ENCODE measurements at regions not wholly inside any gene's neighbourhood (a gene's known extent, or its start where the extent isn't known, plus 50 kb on each side); places are given as distances from the start of the nearest gene placed in this dataset.
"Not testable (repeated sequence)": the region's sequence is repeated elsewhere in the genome, so short reads cannot be mapped to it uniquely, and the experiment has no call there.

GRCh38 chr5:106521701-106522100 is 1149.0 kb downstream of the EFNA5 start:
- no peak for DNase-seq

- DNase-seq: no peak
Measured at GRCh38 chr5:106510321-106510720, 1160.4 kb downstream of the EFNA5 start.

- no peak for DNase-seq
Measured at GRCh38 chr5:106508894-106509293, 1161.8 kb downstream of the EFNA5 start.

DNA sequence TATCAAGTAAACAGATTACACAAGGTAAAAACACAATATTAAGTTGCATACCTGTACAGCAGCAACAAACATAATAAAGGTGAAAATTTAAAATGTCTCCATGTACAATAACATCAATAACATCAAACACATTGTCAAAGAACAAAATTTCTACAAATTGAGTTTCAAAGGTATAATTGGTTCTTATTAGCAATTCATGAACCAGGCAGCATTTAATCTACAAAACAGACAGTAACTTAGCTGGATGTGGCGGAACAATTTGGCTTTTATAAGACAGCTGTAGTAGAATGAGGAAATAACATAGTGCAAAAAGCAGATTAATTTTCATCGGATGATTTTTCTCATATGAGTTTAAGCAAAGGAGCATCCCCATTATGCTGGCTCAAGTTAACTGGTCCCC is 1176.8 kb downstream of the EFNA5 start:
- no peak for DNase-seq

- DNase-seq: no peak
Measured at GRCh38 chr5:106489004-106489403, 1181.7 kb downstream of the EFNA5 start.

DNA sequence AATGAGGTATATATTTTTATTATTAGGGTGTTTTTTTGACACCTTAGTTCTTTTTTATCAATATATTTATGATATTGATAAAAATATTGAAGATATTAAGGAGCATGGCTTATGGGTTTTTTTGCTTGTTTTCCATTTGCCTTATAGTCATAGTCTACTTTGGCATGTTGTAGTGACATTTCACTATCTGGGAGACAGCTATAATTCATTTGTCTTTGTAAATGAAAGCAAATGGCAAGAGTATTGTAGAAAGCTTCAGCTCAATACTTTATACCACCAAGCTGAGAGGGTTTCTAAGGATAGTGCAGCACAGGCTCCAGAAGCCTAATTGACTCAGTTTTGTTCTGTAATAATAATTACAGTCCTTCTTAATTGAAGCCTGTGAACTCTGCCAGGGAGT is 1182.3 kb downstream of the EFNA5 start:
- DNase-seq: no peak

GRCh38 chr5:106481374-106481773 is 1189.4 kb downstream of the EFNA5 start:
- DNase-seq: no peak

DNA sequence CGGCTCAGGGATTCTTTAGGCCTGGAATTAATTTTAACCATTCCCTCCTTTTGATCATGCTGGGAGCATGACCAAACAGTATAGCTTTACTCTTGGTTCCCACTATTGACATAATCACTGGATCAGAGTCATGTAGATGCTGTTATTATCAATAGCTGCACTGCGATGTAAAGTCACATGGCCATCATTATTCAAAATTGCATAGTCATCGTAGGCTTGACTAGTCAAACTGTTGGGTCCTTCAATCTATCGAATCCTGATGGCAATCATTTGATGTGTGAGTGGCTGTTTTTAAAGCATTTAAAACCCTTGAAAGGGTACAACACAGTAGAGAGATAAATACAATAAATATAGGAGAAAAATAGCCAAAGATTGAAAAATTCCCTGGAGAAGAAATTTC is 1194.1 kb downstream of the EFNA5 start:
- DNase-seq: no peak

DNA sequence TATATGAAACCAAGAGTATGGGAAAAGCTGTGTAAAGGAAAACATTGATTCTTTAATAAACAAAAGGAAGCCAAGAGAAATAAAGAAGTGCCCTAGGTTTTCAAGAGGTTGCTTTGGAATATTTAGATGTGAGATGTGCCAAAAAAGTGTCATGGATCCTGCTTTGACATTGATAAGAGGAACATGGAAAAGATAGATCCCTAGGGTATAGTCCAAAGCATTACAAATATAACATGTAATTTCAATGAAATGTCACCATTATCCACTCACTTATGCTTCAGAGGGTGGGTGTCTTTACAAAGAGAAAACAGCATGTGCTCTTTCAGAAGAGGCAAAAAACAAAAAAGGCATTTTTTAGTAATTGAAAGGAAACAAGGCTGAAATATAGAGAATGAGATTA is 1196.7 kb downstream of the EFNA5 start:
- DNase-seq: no peak

GRCh38 chr5:106459541-106459940 is 1211.2 kb downstream of the EFNA5 start:
- no peak for DNase-seq

DNA sequence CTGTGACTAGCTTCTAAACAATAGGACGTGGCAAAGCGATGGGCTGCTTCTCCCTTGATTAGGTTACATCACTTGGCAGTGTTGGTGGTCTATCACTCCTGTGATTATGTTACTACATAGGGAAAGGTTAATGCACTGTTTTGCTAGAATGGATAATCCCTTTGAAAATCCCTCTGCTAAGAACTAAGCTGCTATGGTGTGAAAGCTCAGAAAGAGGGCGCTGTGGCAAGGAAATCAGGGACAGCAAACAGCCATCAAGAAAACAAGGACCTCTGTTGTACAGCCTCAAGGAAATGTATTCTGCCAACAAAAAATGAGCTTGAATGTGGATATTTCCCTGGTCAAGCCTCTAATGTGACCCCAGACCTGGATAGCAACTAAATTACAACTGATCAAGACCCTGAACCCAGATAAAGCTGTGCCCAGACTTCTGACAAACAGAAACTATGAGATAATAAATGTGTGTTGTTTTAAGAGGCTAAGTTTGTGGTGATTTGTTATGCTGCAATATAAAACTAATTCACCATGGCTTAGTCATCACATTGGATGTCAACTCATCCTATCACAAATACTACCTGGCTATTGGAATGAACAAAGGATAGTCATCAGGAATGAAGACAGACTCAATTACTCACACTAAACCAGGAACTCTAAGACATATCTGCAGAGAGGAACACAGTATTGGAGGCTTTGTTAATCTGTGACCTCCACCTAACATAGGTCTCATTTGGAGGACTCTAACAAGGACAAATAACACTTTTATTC is 1215.9 kb downstream of the EFNA5 start:
- DNase-seq: peak; percentile 9

DNA sequence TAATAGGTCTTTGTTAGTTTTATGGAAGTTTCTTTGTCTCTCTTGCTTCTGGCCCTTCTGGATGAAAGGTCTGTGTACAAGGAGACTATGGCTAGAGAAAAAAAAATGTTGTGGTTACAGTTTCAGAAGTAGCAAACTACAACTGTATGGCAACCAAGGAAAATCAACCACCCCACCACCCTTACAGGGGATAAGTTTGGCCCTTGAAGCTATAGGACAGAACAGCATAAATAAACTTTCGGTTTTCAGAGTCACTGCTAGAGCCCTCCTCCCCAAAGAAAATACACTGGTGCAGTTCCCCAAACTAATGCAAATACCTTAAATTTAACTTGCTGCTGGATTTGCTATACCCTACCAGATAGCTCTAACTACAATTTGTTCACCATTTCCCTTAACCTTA is 1216.7 kb downstream of the EFNA5 start:
- DNase-seq: no peak

DNA sequence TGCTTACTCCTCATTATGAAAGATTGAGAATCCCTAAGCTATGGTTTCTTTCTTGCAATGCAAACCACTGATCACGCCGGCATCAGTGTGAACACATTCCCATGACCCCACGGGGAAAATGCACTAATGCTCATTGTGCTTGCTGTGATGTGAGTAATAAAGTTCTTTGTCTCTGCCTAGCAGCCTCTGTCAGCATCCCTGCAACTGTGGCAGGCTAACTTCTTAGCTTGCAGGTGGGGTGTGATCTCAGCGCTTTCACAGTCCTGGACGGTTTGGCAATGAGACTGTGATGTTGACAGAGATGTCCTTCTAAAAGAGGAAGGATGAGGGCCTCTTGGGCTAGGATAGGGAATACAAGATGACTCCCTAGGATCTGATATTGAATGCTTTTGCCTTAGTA is 1218.7 kb downstream of the EFNA5 start:
- no peak for DNase-seq

- no peak for DNase-seq
Measured at GRCh38 chr5:106443746-106444145, 1227.0 kb downstream of the EFNA5 start.

- DNase-seq: no peak
Measured at GRCh38 chr5:106435185-106435584, 1235.6 kb downstream of the EFNA5 start.

DNA sequence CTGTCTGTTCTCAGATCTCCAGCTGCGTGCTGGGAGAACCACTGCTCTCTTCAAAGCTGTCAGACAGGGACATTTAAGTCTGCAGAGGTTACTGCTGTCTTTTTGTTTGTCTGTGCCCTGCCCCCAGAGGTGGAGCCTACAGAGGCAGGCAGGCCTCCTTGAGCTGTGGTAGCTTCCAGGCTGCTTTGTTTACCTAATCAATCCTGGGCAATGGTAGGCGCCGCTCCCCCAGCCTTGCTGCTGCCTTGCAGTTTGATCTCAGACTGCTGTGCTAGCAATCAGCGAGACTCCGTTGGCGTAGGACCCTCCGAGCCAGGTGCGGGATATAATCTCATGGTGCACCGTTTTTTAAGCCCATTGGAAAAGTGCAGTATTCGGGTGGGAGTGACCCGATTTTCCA is 1240.0 kb downstream of the EFNA5 start:
- not testable (repeated sequence) for DNase-seq

- DNase-seq: no peak
Measured at GRCh38 chr5:106423109-106423897, 1247.4 kb downstream of the EFNA5 start.

GRCh38 chr5:106420102-106420501 is 1250.6 kb downstream of the EFNA5 start:
- DNase-seq: no peak

DNA sequence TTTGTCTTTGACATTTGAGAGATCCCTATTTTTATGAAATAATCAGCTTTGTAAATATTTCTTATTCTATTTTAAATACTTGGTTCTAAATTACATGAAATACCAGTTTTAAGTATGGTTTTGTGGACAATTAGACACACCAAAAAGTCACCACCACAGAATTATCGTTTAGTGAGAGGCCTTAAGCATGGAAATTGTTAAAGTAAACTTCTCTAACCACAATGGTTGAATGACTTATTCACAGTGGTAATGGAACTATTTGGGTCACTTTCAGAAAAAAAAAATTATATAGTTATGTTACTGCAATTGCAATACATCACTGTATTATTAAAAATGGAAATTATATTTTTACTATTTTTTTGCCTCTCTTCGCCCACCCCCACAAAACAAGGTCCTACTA is 1252.5 kb downstream of the EFNA5 start:
- DNase-seq: no peak

DNA sequence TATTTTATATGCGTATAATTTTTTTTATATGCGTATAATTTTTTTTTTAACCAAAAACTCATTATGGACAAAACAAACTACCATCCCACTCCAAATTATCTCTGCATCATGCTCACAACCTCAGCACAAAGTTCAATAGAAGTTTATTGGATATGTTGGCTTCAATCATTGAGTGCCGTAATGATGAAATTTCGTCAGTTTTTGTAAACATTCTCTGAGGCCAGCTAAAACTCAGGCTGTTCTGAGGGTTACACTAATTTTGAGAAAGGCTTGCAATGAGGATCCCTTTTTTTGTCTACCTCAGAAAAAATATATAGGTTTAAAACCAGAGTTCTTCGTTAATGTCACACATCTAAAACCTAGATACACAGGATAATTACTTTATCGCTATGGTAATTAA is 1253.2 kb downstream of the EFNA5 start:
- DNase-seq: no peak

DNA sequence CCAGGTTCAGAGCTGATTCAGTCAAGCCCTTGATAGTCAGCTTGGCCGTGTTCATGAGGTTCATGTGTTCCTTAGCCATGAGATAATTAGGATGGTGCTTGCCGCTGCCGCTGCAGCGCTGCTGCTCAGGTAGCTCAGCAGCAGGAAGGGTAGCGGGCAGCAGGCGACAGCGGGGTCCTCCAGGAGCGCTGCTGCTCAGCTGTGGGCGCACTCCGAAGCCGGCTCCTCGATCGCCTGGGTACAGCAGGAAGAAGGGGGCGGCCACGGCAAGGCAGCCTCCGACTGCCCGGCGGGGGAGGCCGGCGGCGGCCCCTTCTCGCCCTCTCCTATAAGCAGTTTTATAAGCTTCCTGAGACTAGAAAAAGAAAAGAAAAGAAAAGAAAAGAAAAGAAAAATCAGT is 1253.6 kb downstream of the EFNA5 start:
- no peak for DNase-seq

GRCh38 chr5:106415541-106415940 is 1255.2 kb downstream of the EFNA5 start:
- DNase-seq: no peak

DNA sequence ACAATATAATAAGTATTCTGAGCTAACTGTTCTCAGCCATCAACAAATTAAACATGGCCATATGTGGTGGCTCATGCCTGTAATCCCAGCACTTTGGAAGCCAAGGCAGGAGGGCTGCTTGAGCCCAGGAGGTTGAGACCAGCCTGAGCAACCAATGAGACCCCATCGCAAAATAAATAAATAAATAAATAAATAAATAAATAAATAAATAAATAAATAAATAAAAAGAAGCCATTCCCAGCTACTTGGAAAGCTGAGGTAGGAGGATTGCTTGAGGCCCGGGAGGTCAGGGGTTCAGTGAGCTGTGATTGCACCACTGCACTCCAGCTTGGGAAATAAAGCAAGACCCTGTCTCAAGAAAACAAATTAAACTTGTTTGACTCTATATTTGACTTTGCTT is 1256.4 kb downstream of the EFNA5 start:
- DNase-seq: no peak

- DNase-seq: no peak
Measured at GRCh38 chr5:106412606-106413005, 1258.1 kb downstream of the EFNA5 start.

DNA sequence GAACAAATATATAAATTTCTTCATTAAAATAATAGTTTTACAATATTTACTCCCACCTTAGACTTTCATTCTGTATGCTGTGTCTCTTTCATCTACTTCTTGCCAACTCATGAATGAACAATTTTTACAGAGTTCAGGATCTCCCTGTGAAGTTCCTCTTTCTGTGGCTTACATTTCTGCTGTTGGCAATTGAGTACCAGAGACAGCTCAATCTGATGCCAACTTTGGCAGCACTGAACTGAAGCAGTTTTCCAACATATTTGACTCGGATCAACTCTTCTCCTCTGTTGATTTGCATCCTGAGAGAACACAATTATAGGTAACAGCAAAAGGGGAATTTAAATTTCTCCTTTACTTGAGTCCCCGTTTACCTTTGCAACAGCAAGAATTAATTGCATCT is 1262.2 kb downstream of the EFNA5 start:
- DNase-seq: no peak
